ENCODE measurements at regions not wholly inside any gene's neighbourhood (a gene's known extent, or its start where the extent isn't known, plus 50 kb on each side); places are given as distances from the start of the nearest gene placed in this dataset.
"Not testable (repeated sequence)": the region's sequence is repeated elsewhere in the genome, so short reads cannot be mapped to it uniquely, and the experiment has no call there.

DNA sequence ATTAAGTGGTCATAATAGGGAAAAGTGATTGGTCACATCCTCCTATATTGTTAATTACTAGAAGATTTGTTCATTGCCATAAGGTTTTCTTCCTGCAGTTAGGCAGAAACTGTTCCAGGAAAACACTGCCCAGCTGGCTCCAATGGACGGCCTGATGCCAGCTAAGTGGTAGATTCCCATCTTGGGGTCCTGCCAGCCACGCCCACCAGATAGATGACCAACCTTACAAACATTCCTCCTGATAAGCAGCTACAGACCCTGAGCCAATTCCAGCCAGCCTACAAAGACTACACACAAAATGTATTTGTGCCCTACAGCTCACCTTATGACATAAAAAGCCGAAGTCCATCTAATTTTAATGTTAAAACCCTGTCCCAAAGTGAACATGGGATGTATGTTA is 685.9 kb upstream of the USP15 start:
- no peak for DNase-seq (ENCODE audit: low spot score)

DNA sequence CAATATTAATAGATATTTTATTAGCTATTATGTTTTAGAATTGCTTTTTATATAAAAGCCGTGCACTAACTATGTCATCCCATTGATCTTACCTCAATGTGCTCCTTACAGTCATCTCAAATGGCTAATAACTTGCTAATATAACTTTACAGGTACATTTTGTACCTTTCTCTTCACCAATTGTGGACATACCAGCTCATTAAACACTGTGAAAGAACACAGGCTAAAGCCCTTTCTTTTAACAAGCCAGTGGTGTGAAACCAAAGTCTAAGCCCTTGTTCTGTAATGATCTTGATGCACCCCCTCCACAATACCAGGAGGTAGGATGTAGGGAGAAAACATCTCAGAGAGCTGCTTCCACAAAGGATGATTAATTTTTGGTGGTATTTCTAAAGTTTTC is 675.3 kb upstream of the USP15 start:
- no peak for DNase-seq (ENCODE audit: low spot score)

DNA sequence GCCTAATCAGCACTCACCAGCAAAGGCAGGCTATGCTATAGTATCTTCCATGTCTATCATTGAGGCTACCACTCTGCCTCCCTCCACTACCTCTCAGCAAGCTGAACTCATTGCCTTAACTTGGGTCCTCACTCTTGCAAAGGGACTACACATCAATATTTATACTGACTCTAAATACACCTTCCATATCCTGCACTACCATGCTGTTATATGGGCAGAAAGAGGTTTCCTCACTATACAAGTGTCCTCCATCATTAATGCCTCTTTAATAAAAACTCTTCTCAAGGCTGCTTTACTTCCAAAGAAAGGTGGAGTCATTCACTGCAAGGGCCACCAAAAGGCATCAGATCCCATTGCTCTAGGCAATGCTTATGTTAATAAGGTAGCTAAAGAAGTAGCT is 669.3 kb upstream of the USP15 start:
- not testable (repeated sequence) for DNase-seq (ENCODE audit: low spot score)

DNA sequence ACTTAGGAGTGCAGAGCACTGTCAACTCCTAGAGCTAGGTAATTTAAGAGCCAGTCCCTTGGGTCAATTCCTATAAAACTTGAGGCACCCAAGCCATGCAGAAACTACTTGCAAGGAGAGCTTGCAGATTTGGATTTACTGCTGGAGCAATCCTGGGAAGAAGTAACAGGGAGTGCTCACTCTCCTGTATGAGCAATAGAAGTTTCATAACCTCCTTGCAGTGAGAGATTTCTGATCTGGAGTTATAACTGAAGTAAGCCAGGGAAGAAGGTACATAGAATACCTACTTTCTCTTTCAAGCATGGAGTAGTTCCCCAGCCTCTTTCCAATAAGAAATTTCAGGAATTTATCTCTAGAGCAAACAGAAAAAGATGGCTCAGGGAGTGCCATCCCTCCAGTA is 650.1 kb upstream of the USP15 start:
- DNase-seq (ENCODE audit: low spot score): no peak

DNA sequence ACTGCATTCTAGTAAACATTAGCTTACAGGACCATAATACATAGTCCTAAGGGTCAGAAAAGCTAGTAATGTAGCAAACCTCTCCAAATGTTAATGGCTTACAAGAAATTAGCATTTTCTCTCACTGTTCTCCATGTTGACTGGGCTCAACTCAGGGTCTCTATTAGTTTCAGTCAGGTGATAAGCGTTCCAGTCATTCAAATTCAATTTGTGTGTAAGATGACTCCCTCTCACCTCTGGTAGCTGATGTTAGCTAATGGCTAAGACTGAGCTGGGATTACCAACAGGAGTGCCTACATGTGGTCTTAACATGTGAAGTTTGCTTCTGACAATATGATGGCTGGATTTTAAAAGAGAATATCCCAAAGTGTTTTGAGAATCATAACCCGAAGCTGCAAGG is 630.5 kb upstream of the USP15 start:
- no peak for DNase-seq (ENCODE audit: low spot score)

DNA sequence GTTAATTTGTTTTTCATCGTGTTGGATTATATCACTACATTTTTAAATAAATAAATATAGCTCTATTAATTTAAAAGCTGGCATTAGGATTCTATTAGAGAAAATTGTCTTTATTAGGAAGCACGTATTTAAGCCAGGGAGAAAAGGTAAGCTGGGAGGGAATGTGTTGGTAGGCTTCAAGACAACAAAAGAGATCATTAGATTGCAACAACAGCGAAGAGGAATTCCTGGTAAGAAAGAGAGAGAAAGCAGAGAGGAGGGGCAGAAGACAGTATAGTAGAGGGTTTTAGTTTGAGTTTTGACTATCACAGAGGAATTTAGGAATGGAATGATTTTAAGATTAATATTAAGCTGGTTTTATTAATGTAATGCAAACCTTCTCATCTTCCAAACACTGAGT is 613.6 kb upstream of the USP15 start:
- no peak for DNase-seq (ENCODE audit: low spot score)

DNA sequence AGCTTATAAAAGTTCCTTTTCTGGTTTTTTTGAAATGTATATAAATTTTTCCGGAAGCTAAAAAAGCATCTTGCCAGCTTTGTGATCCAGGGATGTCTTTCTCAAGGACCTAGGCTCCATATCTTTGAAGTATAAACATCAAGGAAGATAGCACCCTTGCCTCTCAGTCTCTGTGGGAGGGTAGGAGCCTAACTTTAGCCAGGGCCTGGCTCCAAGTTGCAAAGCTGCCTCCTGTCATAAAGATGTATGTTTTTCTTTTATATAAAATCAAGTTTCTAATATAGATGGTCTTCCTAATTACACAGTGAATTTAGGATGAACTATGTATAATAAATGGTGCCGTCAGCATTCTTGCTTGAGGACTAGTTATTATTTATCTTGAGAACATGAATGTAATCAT is 612.6 kb upstream of the USP15 start:
- no peak for DNase-seq (ENCODE audit: low spot score)

DNA sequence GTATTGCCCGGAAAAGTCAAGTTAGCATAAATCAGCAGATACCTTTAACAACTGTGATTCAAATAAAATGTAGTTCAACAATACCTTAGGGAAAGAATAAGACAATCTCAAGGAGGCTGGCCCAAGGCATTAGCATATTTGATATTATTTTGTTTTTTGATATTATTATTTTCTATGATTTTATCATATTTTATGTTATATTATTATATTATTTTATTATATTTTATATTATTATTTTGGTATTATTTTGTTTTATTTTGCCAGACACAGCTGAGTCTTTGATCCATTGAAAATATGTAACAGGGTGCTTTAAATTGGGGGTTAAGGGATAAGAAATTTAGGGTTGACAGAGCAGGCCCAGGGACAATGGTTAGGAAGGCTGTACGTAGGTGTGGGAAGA is 607.9 kb upstream of the USP15 start:
- DNase-seq (ENCODE audit: low spot score): no peak

DNA sequence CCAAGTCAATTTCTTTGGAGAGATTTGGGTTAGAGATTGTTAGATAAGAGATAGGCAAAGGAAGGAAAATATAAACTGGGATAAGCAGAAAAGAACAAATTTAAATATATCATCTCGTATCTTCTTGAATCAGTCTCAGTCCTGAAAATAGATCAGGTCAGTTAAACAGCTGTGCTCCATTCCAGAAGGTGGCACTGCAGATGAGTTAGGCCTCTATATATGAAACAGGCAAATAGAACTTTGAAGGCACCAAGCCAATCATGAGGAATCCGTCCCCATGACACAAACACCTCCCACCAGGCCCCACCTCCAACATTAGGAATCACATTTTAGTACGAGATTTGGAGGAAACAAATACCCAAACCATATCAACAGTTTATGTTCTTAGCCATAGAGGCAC is 605.5 kb upstream of the USP15 start:
- DNase-seq (ENCODE audit: low spot score): no peak

DNA sequence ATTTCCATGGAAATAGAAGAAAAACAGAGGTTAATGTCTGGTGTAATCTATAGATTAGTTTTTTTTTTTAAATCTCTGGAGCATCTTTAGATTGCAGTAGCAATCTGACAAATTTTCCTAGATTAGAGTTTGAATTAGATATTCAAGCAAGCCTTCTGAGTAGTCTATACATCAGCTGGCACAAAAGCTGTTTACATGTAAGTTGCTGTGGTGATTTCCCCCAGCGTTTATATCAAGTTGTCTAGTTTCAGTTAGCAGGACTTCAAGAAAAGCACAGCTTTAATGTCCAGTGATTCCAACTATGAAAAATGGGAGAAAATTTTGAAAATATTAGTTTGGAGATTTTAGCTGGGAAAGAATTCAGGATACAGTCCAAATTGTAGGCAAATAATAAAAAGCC is 605.0 kb upstream of the USP15 start:
- no peak for DNase-seq (ENCODE audit: low spot score)

DNA sequence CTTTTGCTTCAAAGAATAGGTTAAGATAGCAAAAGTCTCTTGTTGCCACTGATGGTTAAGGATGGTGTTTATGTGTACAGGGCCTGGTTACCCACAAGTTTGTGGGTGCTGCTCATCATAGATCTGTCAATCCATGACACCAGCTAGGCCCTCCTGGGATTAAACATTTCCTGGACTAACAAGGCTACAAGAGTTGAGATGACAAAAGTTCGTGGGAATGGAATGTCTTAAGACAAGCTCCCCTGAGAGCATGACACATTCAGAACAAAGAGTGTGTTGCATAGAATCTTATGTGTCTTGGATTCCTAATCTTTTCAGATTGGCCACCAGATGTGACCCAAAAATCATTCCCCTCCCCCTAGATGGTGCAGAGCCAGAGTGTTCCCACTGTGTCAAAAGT is 592.5 kb upstream of the USP15 start:
- DNase-seq (ENCODE audit: low spot score): no peak

DNA sequence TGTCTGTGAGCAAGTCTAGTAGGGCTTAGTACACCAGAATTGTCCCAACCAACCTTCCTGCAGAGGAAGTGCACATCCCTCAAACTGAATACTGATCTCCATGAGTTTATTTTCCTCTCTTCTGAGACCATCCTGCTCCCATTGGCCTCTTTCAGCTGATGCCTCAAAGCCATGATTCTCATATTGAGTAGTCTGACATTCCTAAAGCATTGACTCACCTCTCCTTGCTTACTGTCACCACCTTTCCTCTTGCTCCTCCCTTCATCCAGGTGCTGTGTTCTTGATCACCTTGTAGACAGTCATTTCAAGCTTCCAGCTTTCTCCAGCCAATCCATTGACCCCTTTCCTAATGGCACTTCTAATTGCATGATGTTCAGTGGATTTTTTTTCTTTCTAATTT is 583.7 kb upstream of the USP15 start:
- no peak for DNase-seq (ENCODE audit: low spot score)

DNA sequence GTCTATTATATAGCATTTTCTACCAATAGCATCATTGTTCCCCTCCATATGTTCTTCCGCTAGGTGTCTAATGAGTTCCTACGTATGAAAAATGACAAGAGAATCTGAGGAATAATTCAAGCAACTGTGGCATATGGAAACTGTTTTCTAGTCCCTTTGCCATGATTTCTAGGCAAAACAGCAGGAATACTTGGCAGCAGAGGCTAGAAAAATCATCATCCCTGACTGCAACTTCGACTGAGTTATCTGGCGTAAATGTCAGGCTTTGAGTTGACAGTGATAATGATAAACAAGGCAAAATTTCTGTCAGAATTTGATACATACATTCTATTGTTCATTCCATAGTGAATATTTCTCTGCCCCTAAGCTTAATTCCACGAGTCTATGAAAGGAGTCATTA is 572.8 kb upstream of the USP15 start:
- DNase-seq (ENCODE audit: low spot score): no peak

DNA sequence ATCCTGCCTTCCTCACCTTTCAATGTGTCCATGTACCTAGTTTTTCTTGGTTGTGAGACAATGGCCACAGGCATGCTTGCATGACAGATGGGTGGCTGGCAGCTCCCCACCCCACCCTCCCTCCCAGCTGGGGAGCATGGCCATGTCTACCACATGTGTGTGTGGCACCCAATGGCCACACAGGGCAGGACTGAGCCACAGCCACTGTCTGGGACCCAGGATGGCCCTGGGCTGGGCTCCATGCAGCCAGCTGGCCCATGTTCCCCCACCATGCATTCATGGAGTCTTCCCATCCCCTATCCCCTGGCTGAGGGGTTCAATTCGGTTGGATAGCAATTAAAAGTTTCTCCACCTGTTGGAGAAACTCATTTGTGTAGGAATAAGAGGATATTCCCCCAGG is 566.0 kb upstream of the USP15 start:
- DNase-seq (ENCODE audit: low spot score): no peak

DNA sequence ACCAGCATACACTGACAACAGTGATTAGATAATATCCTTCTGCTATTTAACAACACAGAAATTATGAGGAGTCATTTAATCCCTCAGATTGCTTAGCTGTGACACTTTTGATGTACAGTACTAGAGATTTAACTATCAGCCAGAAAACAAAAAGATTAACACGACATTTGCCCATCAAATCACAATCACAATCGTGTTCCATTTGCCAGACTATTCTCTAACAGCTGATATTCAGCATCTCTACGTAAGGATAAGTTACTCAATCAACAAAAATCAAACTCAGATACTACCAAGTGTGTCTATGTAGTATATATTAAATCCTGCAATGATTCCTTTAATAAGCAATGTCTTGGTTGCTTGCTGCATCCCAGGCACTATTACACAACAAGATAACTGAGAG is 558.7 kb upstream of the USP15 start:
- DNase-seq (ENCODE audit: low spot score): no peak

DNA sequence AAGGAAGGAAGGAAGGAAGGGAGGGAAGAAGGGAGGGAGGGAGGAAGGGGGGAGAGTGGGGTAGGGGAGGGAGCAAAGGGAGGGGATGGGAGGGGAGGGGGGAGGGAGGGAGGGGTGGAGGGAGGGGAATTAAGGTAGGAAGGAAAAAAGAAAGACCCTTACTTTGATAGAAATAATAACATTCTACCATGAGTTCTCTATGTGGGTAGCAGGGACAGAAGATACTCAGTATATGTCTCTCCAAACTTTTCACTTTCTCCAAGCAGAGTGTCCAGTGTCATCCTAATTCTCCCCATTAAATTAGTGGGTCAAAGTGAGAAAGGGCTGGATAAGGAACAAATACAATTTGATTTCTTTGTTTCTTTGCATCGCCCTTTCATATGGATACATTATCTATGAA is 553.4 kb upstream of the USP15 start:
- no peak for DNase-seq (ENCODE audit: low spot score)

DNA sequence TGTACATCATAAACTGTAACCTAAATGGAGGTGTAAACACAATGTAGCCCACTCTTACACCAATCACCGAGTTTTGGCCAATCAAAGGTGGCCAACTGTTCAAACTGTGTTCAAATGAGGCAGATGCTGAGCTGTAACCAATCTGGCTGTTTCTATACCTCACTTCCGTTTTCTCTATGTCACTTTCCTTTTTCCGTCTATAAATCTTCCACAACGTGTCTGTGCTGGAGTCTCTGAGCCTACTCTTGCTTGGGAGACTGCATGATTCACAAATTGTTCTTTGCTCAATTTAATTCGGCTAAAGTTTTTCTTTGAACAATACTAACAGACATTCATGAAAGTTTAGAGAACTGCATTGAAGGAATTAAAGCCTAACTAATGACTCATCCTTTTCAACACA is 547.1 kb upstream of the USP15 start:
- no peak for DNase-seq (ENCODE audit: low spot score)

DNA sequence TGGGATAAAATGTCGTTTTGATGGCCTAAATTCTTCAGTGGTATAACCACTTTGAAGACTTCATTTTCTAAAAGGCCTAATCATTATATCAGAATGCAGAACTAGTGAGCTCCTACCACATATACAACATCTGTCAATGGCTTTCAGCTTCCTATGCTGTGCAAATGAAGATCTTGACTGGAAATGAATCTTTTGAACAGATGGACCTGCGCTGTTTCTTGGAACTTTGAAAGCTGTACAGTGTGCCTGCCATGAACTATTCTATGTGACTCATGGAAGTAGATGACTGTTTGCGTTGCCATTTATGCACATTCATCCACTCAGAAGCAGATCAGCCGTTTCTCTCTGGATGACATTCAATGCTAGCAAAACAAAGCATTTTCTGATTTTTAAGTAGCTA is 542.2 kb upstream of the USP15 start:
- no peak for DNase-seq (ENCODE audit: low spot score)

DNA sequence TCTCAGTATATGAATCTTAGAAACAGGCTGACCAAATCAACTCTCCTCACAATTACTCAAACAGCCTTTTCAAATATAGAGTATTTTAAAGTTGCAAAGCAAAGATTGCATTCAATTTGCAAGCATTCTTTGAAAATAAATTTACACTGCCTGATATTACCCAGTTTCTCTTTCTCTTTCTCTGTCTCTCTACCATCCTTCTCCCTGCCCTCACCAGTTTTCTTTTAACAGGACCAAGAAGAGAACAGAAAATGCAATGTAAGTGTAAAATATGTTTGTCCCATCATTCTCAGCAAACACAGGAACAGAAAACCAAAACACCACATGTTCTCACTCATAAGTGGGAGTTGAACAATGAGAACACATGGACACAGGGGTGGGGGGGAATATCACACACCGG is 520.3 kb upstream of the USP15 start:
- DNase-seq (ENCODE audit: low spot score): no peak

DNA sequence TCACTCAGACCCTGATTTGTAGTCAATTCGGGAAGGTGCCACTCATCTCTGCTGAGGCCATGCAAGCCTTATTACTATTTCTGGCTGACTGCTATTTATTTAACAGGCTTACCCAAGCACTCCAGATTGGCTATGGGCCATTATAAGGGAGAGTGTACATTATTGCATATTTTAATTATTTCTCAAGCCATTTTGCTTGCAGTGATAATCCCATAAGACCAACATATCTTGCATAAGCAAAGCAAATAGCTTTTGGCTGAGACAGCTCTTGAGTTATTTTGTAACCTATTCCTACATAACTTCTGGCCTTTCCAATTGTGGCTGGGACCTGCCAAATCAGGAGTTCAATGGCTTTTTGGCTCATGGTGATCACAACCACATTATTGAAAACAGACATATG is 509.6 kb upstream of the USP15 start:
- DNase-seq (ENCODE audit: low spot score): no peak

DNA sequence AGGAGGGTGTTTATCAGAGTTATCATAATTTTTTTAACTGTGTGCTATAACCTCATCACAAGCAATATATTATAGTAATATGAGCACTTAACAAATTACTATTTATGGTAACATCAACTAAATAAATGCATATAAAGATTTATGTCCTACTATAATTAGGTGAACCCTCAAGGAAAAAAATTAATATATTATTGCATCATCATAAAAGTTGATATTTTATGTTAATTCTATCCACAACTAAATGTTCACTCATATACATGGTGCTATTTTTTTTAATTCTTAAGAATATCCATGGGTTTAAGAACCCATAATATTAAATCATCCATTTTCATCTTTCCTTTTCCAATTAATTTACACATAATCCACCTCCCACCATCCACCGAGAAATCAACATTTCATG is 506.0 kb upstream of the USP15 start:
- no peak for DNase-seq (ENCODE audit: low spot score)

DNA sequence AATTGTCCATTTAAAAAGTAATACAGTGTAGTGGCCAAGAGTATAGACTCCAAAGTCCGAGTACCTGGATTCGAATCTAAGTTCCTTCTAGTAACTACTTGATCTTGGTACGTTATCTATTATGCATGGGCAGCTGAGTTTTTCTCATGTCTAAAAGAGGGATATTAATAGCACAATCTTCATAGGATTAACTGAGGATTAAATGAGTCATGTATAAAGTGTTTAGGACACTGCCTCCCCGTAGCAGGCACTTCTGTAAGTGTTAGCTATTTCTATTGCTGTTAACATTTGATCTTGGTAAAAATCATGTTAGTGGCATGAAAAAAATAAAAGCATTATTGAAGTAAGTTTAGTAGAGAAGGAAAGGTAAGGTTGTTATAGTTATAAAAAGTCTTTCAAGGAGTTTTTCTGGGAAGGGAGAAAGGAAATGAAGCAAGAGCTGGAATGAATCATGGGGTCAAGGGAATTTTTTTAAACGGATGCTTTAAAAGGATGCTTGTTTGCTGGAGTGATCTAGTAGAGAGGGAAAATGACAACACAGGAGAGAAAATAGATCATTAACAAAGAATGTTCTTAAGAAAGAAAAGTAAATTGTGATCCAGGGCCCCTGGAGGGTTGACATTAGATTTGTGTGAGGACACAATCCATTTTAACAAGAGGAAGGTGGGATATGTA is 502.2 kb upstream of the USP15 start:
- DNase-seq (ENCODE audit: low spot score): no peak

DNA sequence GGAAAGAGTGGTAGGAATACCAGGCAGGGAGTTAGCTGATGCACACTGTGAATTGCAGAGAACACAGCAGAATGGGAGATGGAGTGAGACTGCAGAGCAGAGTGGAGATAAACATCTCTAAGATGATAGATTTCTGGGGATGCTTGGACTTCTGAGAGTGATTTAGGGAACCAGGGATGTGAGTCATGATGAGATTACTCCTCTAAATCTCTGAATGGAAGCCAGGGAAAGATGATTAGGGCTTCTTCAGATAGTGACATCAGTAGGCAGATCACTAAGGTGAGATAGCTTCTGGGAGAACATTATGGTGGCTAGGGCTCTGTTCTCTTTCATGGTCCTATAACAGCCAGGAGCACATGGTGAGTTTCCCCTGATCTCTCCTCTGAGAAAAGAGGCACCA is 501.5 kb upstream of the USP15 start:
- DNase-seq (ENCODE audit: low spot score): no peak

DNA sequence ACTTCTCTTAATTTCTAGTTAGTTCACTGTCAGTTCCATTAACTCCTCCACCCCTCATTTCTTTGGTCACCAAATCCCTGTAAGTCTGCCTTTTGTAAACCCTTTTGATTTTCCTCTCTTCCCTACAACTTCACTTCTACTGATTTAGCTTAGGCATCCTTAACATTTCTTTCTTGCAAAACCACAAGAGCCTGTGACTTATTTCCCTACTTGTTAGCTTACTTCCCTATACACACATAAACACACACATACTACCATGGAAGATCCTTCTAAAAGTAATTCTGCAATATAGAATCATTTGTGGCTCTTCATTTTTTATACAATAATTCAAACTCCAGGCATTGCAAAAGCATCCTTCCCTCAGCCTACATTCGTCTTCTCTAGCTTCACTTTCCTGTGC is 494.3 kb upstream of the USP15 start:
- no peak for DNase-seq (ENCODE audit: low spot score)

DNA sequence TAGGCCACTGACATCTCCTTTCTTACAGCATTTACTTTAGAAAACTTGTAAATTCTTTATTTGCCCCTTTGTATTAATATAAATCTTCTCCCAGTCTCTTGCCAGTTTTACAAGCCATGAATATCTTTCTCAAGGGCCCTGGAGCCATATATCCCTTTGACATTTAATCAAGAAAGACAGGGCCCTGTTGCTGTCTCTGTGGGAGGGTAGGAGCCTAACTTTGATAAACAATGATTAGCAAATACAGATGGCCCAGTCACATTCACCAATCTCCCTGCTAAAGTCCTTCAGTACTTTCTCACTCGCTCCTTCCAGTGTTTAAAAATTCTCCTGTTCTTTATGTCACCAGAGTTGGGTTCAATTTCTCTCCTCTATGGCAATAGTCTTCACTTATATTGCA is 479.8 kb upstream of the USP15 start:
- DNase-seq (ENCODE audit: low spot score): no peak

Measured in HuH-7 (cell line).